OCI-LY1 (cell line): ENCODE measurements at regions not wholly inside any gene's neighbourhood (a gene's known extent, or its start where the extent isn't known, plus 50 kb on each side); places are given as distances from the start of the nearest gene placed in this dataset.

Source experiments
- EZH2 ChIP-seq: fragments of 200-600 bp; sonication (generic), shearing (Covaris generic); IDR thresholded peaks from 2 replicates; pipeline ENCODE4 v1.8.0; 2017; ENCODE audit warnings: borderline replicate concordance, mixed run types, mild to moderate bottlenecking, antibody characterized with exemption, low read length, moderate library complexity, mixed read lengths
- TF ChIP-seq, protein P1 (sequence below): fragments of 200-600 bp; sonication (generic), shearing (Covaris generic); IDR thresholded peaks from 2 replicates; pipeline ENCODE4 v1.5.1; 2017; ENCODE audit warnings: mild to moderate bottlenecking, antibody characterized with exemption, low read length, moderate library complexity, mixed read lengths

GRCh38 chr18:70808481-70809056 is 519.7 kb downstream of the SOCS6 start:
- TF ChIP-seq, protein P1, sequence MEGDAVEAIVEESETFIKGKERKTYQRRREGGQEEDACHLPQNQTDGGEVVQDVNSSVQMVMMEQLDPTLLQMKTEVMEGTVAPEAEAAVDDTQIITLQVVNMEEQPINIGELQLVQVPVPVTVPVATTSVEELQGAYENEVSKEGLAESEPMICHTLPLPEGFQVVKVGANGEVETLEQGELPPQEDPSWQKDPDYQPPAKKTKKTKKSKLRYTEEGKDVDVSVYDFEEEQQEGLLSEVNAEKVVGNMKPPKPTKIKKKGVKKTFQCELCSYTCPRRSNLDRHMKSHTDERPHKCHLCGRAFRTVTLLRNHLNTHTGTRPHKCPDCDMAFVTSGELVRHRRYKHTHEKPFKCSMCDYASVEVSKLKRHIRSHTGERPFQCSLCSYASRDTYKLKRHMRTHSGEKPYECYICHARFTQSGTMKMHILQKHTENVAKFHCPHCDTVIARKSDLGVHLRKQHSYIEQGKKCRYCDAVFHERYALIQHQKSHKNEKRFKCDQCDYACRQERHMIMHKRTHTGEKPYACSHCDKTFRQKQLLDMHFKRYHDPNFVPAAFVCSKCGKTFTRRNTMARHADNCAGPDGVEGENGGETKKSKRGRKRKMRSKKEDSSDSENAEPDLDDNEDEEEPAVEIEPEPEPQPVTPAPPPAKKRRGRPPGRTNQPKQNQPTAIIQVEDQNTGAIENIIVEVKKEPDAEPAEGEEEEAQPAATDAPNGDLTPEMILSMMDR = no peak
- TF ChIP-seq EZH2 = no peak
